ENCODE measurements at regions not wholly inside any gene's neighbourhood (a gene's known extent, or its start where the extent isn't known, plus 50 kb on each side); places are given as distances from the start of the nearest gene placed in this dataset.

DNA sequence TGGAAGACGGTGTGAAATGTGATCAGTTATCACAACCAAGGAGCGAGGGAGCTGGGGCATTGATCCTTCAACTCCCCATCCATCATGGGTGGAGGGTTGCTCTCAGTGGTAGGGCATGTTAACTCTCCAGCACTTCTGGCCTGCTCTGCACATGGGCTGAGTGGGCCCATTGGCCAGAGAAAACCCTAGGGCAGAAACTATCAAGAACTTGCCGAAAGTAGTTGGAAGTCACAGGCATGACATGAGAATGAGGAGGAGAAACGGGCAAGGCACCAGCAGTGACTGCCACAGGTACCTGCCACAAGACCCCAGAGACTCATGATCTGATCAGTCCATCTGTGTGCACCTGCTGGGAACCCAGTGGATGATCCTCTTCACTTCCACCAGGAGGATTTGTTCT is 50.9 kb upstream of the CXCL14 start:
- TF ChIP-seq, protein P1, sequence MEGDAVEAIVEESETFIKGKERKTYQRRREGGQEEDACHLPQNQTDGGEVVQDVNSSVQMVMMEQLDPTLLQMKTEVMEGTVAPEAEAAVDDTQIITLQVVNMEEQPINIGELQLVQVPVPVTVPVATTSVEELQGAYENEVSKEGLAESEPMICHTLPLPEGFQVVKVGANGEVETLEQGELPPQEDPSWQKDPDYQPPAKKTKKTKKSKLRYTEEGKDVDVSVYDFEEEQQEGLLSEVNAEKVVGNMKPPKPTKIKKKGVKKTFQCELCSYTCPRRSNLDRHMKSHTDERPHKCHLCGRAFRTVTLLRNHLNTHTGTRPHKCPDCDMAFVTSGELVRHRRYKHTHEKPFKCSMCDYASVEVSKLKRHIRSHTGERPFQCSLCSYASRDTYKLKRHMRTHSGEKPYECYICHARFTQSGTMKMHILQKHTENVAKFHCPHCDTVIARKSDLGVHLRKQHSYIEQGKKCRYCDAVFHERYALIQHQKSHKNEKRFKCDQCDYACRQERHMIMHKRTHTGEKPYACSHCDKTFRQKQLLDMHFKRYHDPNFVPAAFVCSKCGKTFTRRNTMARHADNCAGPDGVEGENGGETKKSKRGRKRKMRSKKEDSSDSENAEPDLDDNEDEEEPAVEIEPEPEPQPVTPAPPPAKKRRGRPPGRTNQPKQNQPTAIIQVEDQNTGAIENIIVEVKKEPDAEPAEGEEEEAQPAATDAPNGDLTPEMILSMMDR (IDR thresholded peaks at IDR 0.05 in 8 of 11, conservative IDR thresholded peaks at IDR 0.05 in 3 of 11) = no peak
- no peak for TF ChIP-seq POLR2A (IDR thresholded peaks at IDR 0.05)
